Heart left ventricle (tissue), 16 donors: ENCODE measurements at regions not wholly inside any gene's neighbourhood (a gene's known extent, or its start where the extent isn't known, plus 50 kb on each side); places are given as distances from the start of the nearest gene placed in this dataset.

Experiments
- ATAC-seq, 4 donors: fragments of 200-7000 bp; cut with Tn5 transposase; one replicate each; pipeline ENCODE4 v1.9.1; 2020 to 2022; ENCODE audit warnings: moderate library complexity in 4 of 4, mild to moderate bottlenecking in 3 of 4, moderate number of reproducible peaks in 1 of 4
- DNase-seq, 5 donors: peaks; one replicate each; pipeline ENCODE4 v3.0.0-alpha.2; 2020
- H3K27ac ChIP-seq, 12 donors: fragments of 200-600 bp; sonication (generic) in 4 of 12; one replicate each; pipeline versions ENCODE4 v1.5.0 to v1.8.0; 2016 to 2022; ENCODE audit warnings: mild to moderate bottlenecking in 2 of 12
- H3K27me3 ChIP-seq, 9 donors: fragments of 200-600 bp; sonication (generic) in 2 of 9; one replicate each; pipeline versions ENCODE4 v1.5.1 to v1.8.0; 2016 to 2022; ENCODE audit warnings: mild to moderate bottlenecking in 3 of 9
- H3K36me3 ChIP-seq, 9 donors: fragments of 200-600 bp; sonication (generic) in 2 of 9; one replicate each; pipeline versions ENCODE4 v1.5.0 to v1.8.0; 2018 to 2022; ENCODE audit warnings: mild to moderate bottlenecking in 2 of 9
- H3K4me1 ChIP-seq, 12 donors: fragments of 200-600 bp; sonication (generic) in 4 of 12; one replicate each; pipeline versions ENCODE4 v1.5.0 to v1.8.0; 2016 to 2022; ENCODE audit warnings: mild to moderate bottlenecking in 3 of 12
- H3K4me3 ChIP-seq, 12 donors: fragments of 200-600 bp; sonication (generic) in 4 of 12; one replicate each; pipeline versions ENCODE4 v1.5.0 to v1.8.0; 2017 to 2022; ENCODE audit warnings: mild to moderate bottlenecking in 9 of 12, moderate library complexity in 4 of 12
- H3K9me3 ChIP-seq, 12 donors: fragments of 200-600 bp; sonication (generic) in 4 of 12; one replicate each; pipeline versions ENCODE4 v1.5.0 to v1.8.0; 2016 to 2022; ENCODE audit warnings: mild to moderate bottlenecking in 1 of 12
- CTCF ChIP-seq, 12 donors: fragments of 200-600 bp; sonication (generic) in 4 of 12; IDR thresholded peaks; one replicate each; pipeline versions ENCODE4 v1.5.0 to v1.8.0; 2018 to 2022; ENCODE audit warnings: antibody characterized with exemption in 12 of 12, mild to moderate bottlenecking in 5 of 12
- POLR2A ChIP-seq, 2 donors: fragments of 450-650 bp; IDR thresholded peaks; one replicate each; pipeline ENCODE4 v1.6.1; 2017; ENCODE audit warnings: antibody characterized with exemption in 2 of 2, mild to moderate bottlenecking in 2 of 2, moderate library complexity in 2 of 2
- WGBS, 4 donors: extraction: QIAGEN DNeasy Blood & Tissue Kit in 2 of 4; methylation state at CpG; one replicate each; pipeline versions ENCODE4 v1.1.5 to v1.1.7; 2013 to 2018; 5-methylcytosine and 5-hydroxymethylcytosine counted together
- intact Hi-C, 10 donors: fragments of 100-400 bp; cut with DNase I; formaldehyde crosslinking; loops; one replicate each; pipeline versions ENCODE4 v1.11.1 to v1.14.2; 2022
- donor health status: ischemic (EF 13 %, LVEDD 7.1; RV severe dilation, severe dysfunction).
- donor health status: healthy with polysubstance abuse.
- donor health status: DM: no; HTN: yes; CAD: no.
- donor health status: DM: no; HTN: no; CAD: no.
- donor health status: ischemic (EF 25% LVEDD 6.9; RV normal size, moderate dysfunction).
- donor health status: ischemic (EF 25% LVEDD 5.7; RV mildly dilated, moderate dysfunction).
- donor health status: healthy.
- donor health status: DM: yes; HTN: yes; CAD: no.
- donor health status: ischemic (EF 35%, LVEDD 5.7; RV mildly dilated, moderate dysfunction).
- donor health status: nonischemic (EF 11% LVEDD 7.7; RV severe dilation, severe dysfunction).
- donor health status: DM: yes; HTN: yes; CAD: no.
- donor health status: PGD.
- donor health status: ischemic (EF 29% LVEDD 5.4; RV normal size, mild dysfunction).
- donor health status: nonischemic (EF 23%, LVEDD 6.1; RV moderate dilation, normal function).

DNA sequence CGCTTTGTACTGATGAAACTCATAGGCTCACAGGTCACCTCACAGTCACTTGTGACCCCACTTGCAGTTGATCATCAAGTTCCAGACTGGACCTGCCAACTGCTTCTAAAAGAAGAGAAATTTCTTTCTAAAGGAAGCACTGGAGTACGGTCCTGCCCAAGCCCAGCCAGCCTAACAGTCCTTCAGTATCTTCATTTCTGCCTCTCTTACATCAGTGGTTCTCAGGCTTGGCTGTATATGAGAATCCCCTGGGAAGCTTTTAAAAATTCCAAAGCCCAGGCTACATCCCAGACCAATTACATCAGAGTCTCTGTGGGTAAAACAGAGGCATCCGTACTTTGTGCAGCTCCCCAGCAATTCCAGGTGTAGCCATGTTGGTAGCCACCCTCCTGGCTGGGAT, 282.1 kb downstream of the NFIB start:
- WGBS, 4 donors: 35 to 66% (median 55%) methylated on average over 3 of the region's 3 CpGs
- no peak for DNase-seq
- H3K27ac ChIP-seq: peak overlapping the region; percentile 82 to 92 (median 86)
- peaks cover 0 to 55% (median 28%) of the 10 kb centered on the region in 12 donors for H3K4me1 ChIP-seq
- intact Hi-C loops: loop anchor here in 7 of 10 donors (2.0 to 10.0 kb wide), 11 partner anchors 53 to 477 kb away; partner anchors contain the start of gene NFIB (in 1 of the 7)
- peak in 3 of 4 donors; percentile 7 to 19 (median 9) for ATAC-seq
- H3K9me3 ChIP-seq: no peaks in the 10 kb centered on the region
- peak overlapping the region in 5 of 12 donors; percentile 40 to 52 (median 46) for H3K4me3 ChIP-seq
- no peaks in the 10 kb centered on the region for H3K36me3 ChIP-seq
- TF ChIP-seq CTCF (IDR thresholded peaks at IDR 0.05) (no peak), POLR2A (IDR thresholded peaks at IDR 0.05) (no peak)
- no peaks in the 10 kb centered on the region for H3K27me3 ChIP-seq

GRCh38 chr9:14031060-14031414, 282.9 kb downstream of the NFIB start:
- Histone ChIP-seq H3K4me1 (peaks cover 0 to 63% (median 32%) of the 10 kb centered on the region in 12 donors), H3K27me3 (no peaks in the 10 kb centered on the region), H3K36me3 (no peaks in the 10 kb centered on the region), H3K27ac (peak overlapping the region; percentile 82 to 92 (median 86)), H3K9me3 (no peaks in the 10 kb centered on the region), H3K4me3 (peak overlapping the region in 11 of 12 donors; percentile 23 to 52 (median 40))
- DNase-seq (peak in 4 of 5 donors; percentile 53 to 64 (median 57)), ATAC-seq (peak; percentile 85 to 89 (median 87))
- 16 to 23% (median 17%) methylated on average over 7 of the region's 7 CpGs for WGBS, 4 donors
- intact Hi-C loops: loop anchor here in 7 of 10 donors (2.0 to 10.0 kb wide), 11 partner anchors 54 to 476 kb away; partner anchors contain the start of gene NFIB (in 1 of the 7)
- no peak for TF ChIP-seq POLR2A (IDR thresholded peaks at IDR 0.05)
- TF ChIP-seq CTCF (IDR thresholded peaks at IDR 0.05): peak in 4 of 12 donors; percentile 9 to 34 (median 32)

DNA sequence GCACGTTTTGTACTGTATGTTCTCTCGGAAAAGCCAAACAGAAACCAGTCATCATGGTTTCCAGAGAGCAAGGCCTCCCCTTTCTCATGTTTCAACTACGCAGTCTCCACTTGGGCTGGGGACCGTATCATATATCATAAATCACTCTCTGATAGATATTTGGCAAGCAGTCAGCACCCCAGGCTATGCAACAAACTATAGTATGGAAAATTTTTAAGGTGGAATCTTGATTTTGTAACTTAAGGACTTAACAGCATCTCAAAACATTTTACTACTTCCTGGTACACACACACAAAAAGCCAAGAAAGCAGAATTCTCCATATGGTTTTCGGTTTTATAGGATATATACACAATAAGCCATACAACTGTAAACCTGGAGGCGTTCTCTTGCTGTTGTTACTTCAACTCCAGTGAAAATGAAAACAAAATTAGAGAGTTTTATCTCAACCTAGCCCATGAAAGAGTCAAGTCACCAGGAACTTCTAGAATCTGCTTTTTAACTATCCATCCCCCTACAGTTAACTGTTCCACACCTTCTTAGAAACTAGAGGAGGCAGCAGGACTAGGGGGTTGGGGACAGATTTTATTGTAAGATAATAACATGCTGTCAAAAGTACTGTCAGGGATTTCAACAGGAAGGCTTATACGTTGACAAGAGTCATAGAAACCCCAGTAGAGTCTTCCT, 283.4 kb downstream of the NFIB start:
- TF ChIP-seq POLR2A (IDR thresholded peaks at IDR 0.05): no peak
- TF ChIP-seq CTCF (IDR thresholded peaks at IDR 0.05): no peak
- Histone ChIP-seq H3K9me3 (no peaks in the 10 kb centered on the region), H3K27ac (peak overlapping the region; percentile 82 to 92 (median 86)), H3K36me3 (no peaks in the 10 kb centered on the region), H3K27me3 (no peaks in the 10 kb centered on the region), H3K4me3 (peak overlapping the region in 11 of 12 donors; percentile 23 to 52 (median 40)), H3K4me1 (peaks cover 0 to 64% (median 32%) of the 10 kb centered on the region in 12 donors)
- 19 to 36% (median 29%) methylated on average over 7 of the region's 7 CpGs for WGBS, 4 donors
- peak in 3 of 4 donors; percentile 41 to 53 (median 47) for ATAC-seq
- intact Hi-C loops: loop anchor here in 7 of 10 donors (2.0 to 10.0 kb wide), 11 partner anchors 54 to 476 kb away; partner anchors contain the start of gene NFIB (in 1 of the 7)
- no peak for DNase-seq

DNA sequence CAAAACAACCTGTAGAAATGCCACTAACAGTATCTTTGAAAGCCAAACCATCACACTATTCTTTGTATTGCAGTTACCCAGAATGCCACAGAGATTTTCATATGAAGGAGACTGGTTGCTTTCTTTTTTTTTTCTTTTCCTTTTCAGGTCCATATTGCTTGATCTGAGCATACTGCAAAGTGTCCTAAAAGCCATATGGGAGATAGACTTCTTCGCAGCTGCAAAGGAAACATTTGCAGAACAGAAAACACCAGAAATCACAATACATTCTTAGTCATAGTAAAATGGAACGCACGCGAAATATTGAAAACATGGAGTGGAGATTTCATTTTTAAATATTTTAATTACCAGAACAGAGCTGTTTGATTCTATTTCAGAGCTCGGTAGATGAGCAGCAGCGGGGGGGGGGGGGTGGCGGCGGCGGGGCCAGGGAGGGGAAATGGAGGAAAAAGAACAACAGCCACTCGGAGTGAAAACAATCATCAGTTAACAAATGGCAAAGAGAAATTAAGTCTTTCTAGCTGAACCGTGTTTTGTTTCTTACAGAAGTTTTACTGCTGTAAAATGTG, 284.1 kb downstream of the NFIB start:
- TF ChIP-seq CTCF (IDR thresholded peaks at IDR 0.05): no peak
- TF ChIP-seq POLR2A (IDR thresholded peaks at IDR 0.05): no peak
- DNase-seq (no peak), ATAC-seq (no peak)
- Histone ChIP-seq H3K4me3 (peak overlapping the region in 10 of 12 donors; percentile 1 to 52 (median 42)), H3K9me3 (no peaks in the 10 kb centered on the region), H3K27ac (peak overlapping the region; percentile 82 to 92 (median 86)), H3K4me1 (peaks cover 0 to 64% (median 34%) of the 10 kb centered on the region in 12 donors), H3K27me3 (no peaks in the 10 kb centered on the region), H3K36me3 (no peaks in the 10 kb centered on the region)
- WGBS, 4 donors: 33 to 51% (median 44%) methylated on average over 11 of the region's 11 CpGs
- intact Hi-C loops: loop anchor here (2.0 to 10.0 kb wide), 21 partner anchors 55 to 595 kb away; partner anchors contain the start of gene NFIB (in 4 of the 10)
